CD4-positive, alpha-beta T cell treated with Interferon alpha-2 for 1 hour (primary cell): ENCODE measurements at regions not wholly inside any gene's neighbourhood (a gene's known extent, or its start where the extent isn't known, plus 50 kb on each side); places are given as distances from the start of the nearest gene placed in this dataset.
A peak's percentile ranks its signal among the peaks of the same experiment; 100 is the strongest.

Source experiments
- DNase-seq, 2 donors: peaks; one replicate each; pipeline ENCODE4 v3.0.0-alpha.2; 2020 to 2022

GRCh38 chr7:12456506-12456905 is 52.8 kb upstream of the VWDE start:
- DNase-seq, result no peak

- DNase-seq, result peak in 1 of 2 donors; percentile 49
Observed at GRCh38 chr7:12458520-12459131, 55.0 kb upstream of the VWDE start.

GRCh38 chr7:12467837-12468236 is 64.2 kb upstream of the VWDE start:
- DNase-seq, result no peak

- no peak for DNase-seq
Observed at GRCh38 chr7:12469568-12469967, 65.9 kb upstream of the VWDE start.

GRCh38 chr7:12470930-12471329 is 67.3 kb upstream of the VWDE start:
- DNase-seq, result no peak

GRCh38 chr7:12474035-12474434 is 70.4 kb upstream of the VWDE start:
- no peak for DNase-seq

- DNase-seq, result no peak
Observed at GRCh38 chr7:12475362-12476063, 71.8 kb upstream of the VWDE start.

GRCh38 chr7:12477620-12478019 is 74.0 kb upstream of the VWDE start:
- DNase-seq, result no peak

GRCh38 chr7:12481722-12482121 is 78.1 kb upstream of the VWDE start:
- DNase-seq, result no peak

GRCh38 chr7:12485845-12486244 is 82.2 kb upstream of the VWDE start:
- DNase-seq, result no peak

GRCh38 chr7:12488341-12488740 is 82.2 kb upstream of the SCIN start:
- DNase-seq, result no peak

- peak in 1 of 2 donors; percentile 35 for DNase-seq
Observed at GRCh38 chr7:12490107-12490688, 80.3 kb upstream of the SCIN start.

GRCh38 chr7:12490940-12491339 is 79.6 kb upstream of the SCIN start:
- DNase-seq, result no peak

GRCh38 chr7:12491526-12491925 is 79.0 kb upstream of the SCIN start:
- no peak for DNase-seq

GRCh38 chr7:12493407-12493806 is 77.1 kb upstream of the SCIN start:
- no peak for DNase-seq

GRCh38 chr7:12493863-12494686 is 76.4 kb upstream of the SCIN start:
- no peak for DNase-seq

- DNase-seq, result no peak
Observed at GRCh38 chr7:12494687-12495024, 75.9 kb upstream of the SCIN start.

- peak in 1 of 2 donors; percentile 34 for DNase-seq
Observed at GRCh38 chr7:12496901-12497674, 73.4 kb upstream of the SCIN start.

GRCh38 chr7:12504149-12504548 is 66.4 kb upstream of the SCIN start:
- no peak for DNase-seq

- no peak for DNase-seq
Observed at GRCh38 chr7:12508005-12508404, 62.5 kb upstream of the SCIN start.

- no peak for DNase-seq
Observed at GRCh38 chr7:12508554-12508953, 62.0 kb upstream of the SCIN start.

GRCh38 chr7:12517451-12517850 is 53.1 kb upstream of the SCIN start:
- no peak for DNase-seq
